ENCODE measurements at regions not wholly inside any gene's neighbourhood (a gene's known extent, or its start where the extent isn't known, plus 50 kb on each side); places are given as distances from the start of the nearest gene placed in this dataset.

DNA sequence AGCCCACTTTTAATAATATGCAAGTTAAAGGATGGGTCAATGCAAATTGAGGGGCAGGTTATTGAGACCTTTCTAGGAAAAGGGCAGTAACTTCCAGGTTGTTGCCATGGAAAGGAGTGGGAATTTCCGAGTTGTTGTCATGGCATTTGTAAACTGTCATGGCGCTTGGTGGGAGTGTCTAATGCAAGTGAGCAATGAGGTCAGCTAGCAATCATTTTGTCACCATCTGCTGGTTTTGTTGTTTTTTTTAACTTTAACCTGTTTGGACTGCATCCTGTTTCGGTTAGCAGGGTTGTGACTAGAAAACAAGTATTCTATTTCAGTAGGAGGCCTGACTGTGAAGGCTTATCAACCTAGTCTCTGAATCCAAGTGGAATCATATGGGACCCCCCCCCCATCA is 85.8 kb upstream of the TSPAN11 start:
- CTCF ChIA-PET (ENCODE audit: unreplicated experiment) = no interaction called here

GRCh38 chr12:30839643-30840220 is 85.0 kb upstream of the CAPRIN2 start:
- intact Hi-C loops (cut with micrococcal nuclease; ENCODE audit: unreplicated experiment) = no loop called here
- no peaks in the 10 kb centered on the region for H3K9me2 ChIP-seq (ENCODE audit: insufficient read depth, low read length)
- H3K4me3 ChIP-seq (ENCODE audit: low read depth, low read length, poor library complexity, severe bottlenecking) = no peak overlapping the region
- H3K4me1 ChIP-seq (ENCODE audit: insufficient read depth, low read length, poor library complexity, severe bottlenecking) = no peaks in the 10 kb centered on the region
- no peak overlapping the region for H3K4me2 ChIP-seq (ENCODE audit: low read length)
- no peaks in the 10 kb centered on the region for H3K79me2 ChIP-seq (ENCODE audit: insufficient read depth, low read depth, low read length)
- no peak overlapping the region for H2AFZ ChIP-seq (ENCODE audit: low read length)
- no peaks in the 10 kb centered on the region for H3K9me3 ChIP-seq (ENCODE audit: low read length)
- no peak overlapping the region for H3K27ac ChIP-seq (ENCODE audit: low read depth, low read length, poor library complexity, severe bottlenecking)
- H4K20me1 ChIP-seq (ENCODE audit: insufficient read depth, low read length) = no peaks in the 10 kb centered on the region
- BruUV-seq (replicated peaks) = no TSS peak
- DNase-seq (ENCODE audit: low spot score) = no peak
- ChIA-PET CTCF (ENCODE audit: unreplicated experiment) (no interaction called here), POLR2A (no interaction called here)
- TF ChIP-seq EZH2phosphoT487 (IDR thresholded peaks at IDR 0.05; ENCODE audit: borderline replicate concordance, low read depth, low read length) = no peak
- TF ChIP-seq, protein P1, sequence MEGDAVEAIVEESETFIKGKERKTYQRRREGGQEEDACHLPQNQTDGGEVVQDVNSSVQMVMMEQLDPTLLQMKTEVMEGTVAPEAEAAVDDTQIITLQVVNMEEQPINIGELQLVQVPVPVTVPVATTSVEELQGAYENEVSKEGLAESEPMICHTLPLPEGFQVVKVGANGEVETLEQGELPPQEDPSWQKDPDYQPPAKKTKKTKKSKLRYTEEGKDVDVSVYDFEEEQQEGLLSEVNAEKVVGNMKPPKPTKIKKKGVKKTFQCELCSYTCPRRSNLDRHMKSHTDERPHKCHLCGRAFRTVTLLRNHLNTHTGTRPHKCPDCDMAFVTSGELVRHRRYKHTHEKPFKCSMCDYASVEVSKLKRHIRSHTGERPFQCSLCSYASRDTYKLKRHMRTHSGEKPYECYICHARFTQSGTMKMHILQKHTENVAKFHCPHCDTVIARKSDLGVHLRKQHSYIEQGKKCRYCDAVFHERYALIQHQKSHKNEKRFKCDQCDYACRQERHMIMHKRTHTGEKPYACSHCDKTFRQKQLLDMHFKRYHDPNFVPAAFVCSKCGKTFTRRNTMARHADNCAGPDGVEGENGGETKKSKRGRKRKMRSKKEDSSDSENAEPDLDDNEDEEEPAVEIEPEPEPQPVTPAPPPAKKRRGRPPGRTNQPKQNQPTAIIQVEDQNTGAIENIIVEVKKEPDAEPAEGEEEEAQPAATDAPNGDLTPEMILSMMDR (conservative IDR thresholded peaks at IDR 0.05; ENCODE audit: low read length) = peak; percentile 39; the same call in 1 of the 2 replicates
- no peaks in the 10 kb centered on the region for H3K36me3 ChIP-seq (ENCODE audit: insufficient read depth, low read length)

More for the DNA sequence above, 85.8 kb upstream of the TSPAN11 start:
- H3K4me1 ChIP-seq (ENCODE audit: insufficient read depth, low read length, poor library complexity, severe bottlenecking) = no peaks in the 10 kb centered on the region
- no peak overlapping the region for H3K4me3 ChIP-seq (ENCODE audit: low read depth, low read length, poor library complexity, severe bottlenecking)
- POLR2A ChIA-PET = no interaction called here
- intact Hi-C loops (cut with micrococcal nuclease; ENCODE audit: unreplicated experiment) = no loop called here
- no peak for DNase-seq (ENCODE audit: low spot score)
- H2AFZ ChIP-seq (ENCODE audit: low read length) = no peak overlapping the region
- H3K9me2 ChIP-seq (ENCODE audit: insufficient read depth, low read length) = no peaks in the 10 kb centered on the region
- no peak overlapping the region for H3K27ac ChIP-seq (ENCODE audit: low read depth, low read length, poor library complexity, severe bottlenecking)
- no peak for TF ChIP-seq EZH2phosphoT487 (IDR thresholded peaks at IDR 0.05; ENCODE audit: borderline replicate concordance, low read depth, low read length)
- TF ChIP-seq, protein P1 (conservative IDR thresholded peaks at IDR 0.05; ENCODE audit: low read length) = no peak
- no peaks in the 10 kb centered on the region for H3K79me2 ChIP-seq (ENCODE audit: insufficient read depth, low read depth, low read length)
- H4K20me1 ChIP-seq (ENCODE audit: insufficient read depth, low read length) = no peaks in the 10 kb centered on the region
- H3K9me3 ChIP-seq (ENCODE audit: low read length) = no peaks in the 10 kb centered on the region
- no peak overlapping the region for H3K4me2 ChIP-seq (ENCODE audit: low read length)
- H3K36me3 ChIP-seq (ENCODE audit: insufficient read depth, low read length) = no peaks in the 10 kb centered on the region
- BruUV-seq (replicated peaks) = no TSS peak

DNA sequence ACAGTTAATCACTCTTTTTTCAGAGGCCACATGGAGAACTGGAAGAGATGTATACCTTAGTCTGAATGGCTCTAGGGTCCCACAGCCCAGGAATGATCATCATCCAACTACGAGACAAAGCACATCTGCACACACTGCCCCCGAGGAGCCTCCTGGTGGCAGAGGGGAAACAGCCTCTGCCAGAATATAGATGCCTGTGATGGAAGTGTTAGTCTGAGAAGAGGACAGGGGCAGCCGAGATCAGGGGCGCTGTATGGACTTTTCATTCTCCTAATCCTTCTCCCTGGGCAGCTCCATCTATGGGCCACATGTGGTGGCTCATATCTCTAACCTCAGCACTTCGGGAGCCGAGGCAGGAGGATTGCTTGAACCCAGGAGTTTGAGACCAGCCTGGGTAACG is 82.8 kb upstream of the CAPRIN2 start:
- Histone ChIP-seq H3K4me3 (ENCODE audit: low read depth, low read length, poor library complexity, severe bottlenecking) (no peak overlapping the region), H3K4me2 (ENCODE audit: low read length) (no peak overlapping the region), H3K9me2 (ENCODE audit: insufficient read depth, low read length) (no peaks in the 10 kb centered on the region), H2AFZ (ENCODE audit: low read length) (no peak overlapping the region), H3K9me3 (ENCODE audit: low read length) (no peaks in the 10 kb centered on the region), H3K4me1 (ENCODE audit: insufficient read depth, low read length, poor library complexity, severe bottlenecking) (no peaks in the 10 kb centered on the region), H3K36me3 (ENCODE audit: insufficient read depth, low read length) (no peaks in the 10 kb centered on the region), H3K27ac (ENCODE audit: low read depth, low read length, poor library complexity, severe bottlenecking) (no peak overlapping the region), H4K20me1 (ENCODE audit: insufficient read depth, low read length) (no peaks in the 10 kb centered on the region), H3K79me2 (ENCODE audit: insufficient read depth, low read depth, low read length) (no peaks in the 10 kb centered on the region)
- no TSS peak for BruUV-seq (replicated peaks)
- ChIA-PET POLR2A (no interaction called here), CTCF (ENCODE audit: unreplicated experiment) (no interaction called here)
- no peak for TF ChIP-seq EZH2phosphoT487 (IDR thresholded peaks at IDR 0.05; ENCODE audit: borderline replicate concordance, low read depth, low read length)
- TF ChIP-seq, protein P1 (conservative IDR thresholded peaks at IDR 0.05; ENCODE audit: low read length) = no peak
- intact Hi-C loops (cut with micrococcal nuclease; ENCODE audit: unreplicated experiment) = no loop called here
- DNase-seq (ENCODE audit: low spot score) = no peak
